Nephron (organoid): ENCODE measurements at regions not wholly inside any gene's neighbourhood (a gene's known extent, or its start where the extent isn't known, plus 50 kb on each side); places are given as distances from the start of the nearest gene placed in this dataset.
"Not testable (repeated sequence)": the region's sequence is repeated elsewhere in the genome, so short reads cannot be mapped to it uniquely, and the experiment has no call there.

Experiments used
- H3K27ac Mint-ChIP-seq, 3 experiments: 2 replicates each; pipeline ENCODE4 v1.8.0; 2020; ENCODE audit warnings: mixed read lengths in 3 of 3, mild to moderate bottlenecking in 2 of 3, moderate library complexity in 1 of 3
- H3K27me3 Mint-ChIP-seq: 2 replicates; pipeline ENCODE4 v1.8.0; 2021; ENCODE audit warnings: low read depth, mild to moderate bottlenecking, moderate library complexity, mixed read lengths
- H3K36me3 Mint-ChIP-seq: 2 replicates; pipeline ENCODE4 v1.8.0; 2020; ENCODE audit warnings: low read depth, mixed read lengths
- H3K4me1 Mint-ChIP-seq: 2 replicates; pipeline ENCODE4 v1.8.0; 2020; ENCODE audit warnings: mixed read lengths
- H3K4me3 Mint-ChIP-seq, 3 experiments: 2 replicates each; pipeline ENCODE4 v1.8.0; 2020; ENCODE audit warnings: mild to moderate bottlenecking in 3 of 3, mixed read lengths in 3 of 3, moderate library complexity in 2 of 3
- H3K9me3 Mint-ChIP-seq: 2 replicates; pipeline ENCODE4 v1.8.0; 2020; ENCODE audit warnings: mixed read lengths
- CTCF ChIP-seq, 3 experiments: fragments of 200-600 bp; sonication (generic); IDR thresholded peaks; one replicate each; pipeline ENCODE4 v1.5.0; 2021; ENCODE audit warnings: antibody characterized with exemption in 3 of 3; ENCODE audit not compliant: unreplicated experiment in 3 of 3

- Mint-ChIP-seq H3K36me3 (no peaks in the 10 kb centered on the region), H3K9me3 (peaks cover 14% of the 10 kb centered on the region), H3K27me3 (no peaks in the 10 kb centered on the region), H3K27ac (no peak overlapping the region), H3K4me3 (no peak overlapping the region), H3K4me1 (no peaks in the 10 kb centered on the region)
- TF ChIP-seq CTCF (IDR thresholded peaks at IDR 0.05; ENCODE audit: unreplicated experiment in 3 of 3) = no peak
Observed at GRCh38 chr12:33614630-33615029, 175.0 kb upstream of the SYT10 start.

- no peaks in the 10 kb centered on the region for H3K27me3 Mint-ChIP-seq
- peaks cover 17% of the 10 kb centered on the region for H3K9me3 Mint-ChIP-seq
- H3K36me3 Mint-ChIP-seq = no peaks in the 10 kb centered on the region
- H3K27ac Mint-ChIP-seq = no peak overlapping the region
- H3K4me3 Mint-ChIP-seq = no peak overlapping the region
- H3K4me1 Mint-ChIP-seq = no peaks in the 10 kb centered on the region
- no peak for TF ChIP-seq CTCF (IDR thresholded peaks at IDR 0.05; ENCODE audit: unreplicated experiment in 3 of 3)
Observed at GRCh38 chr12:33617218-33617617, 177.6 kb upstream of the SYT10 start.

GRCh38 chr12:33628087-33628486, 188.5 kb upstream of the SYT10 start:
- Mint-ChIP-seq H3K36me3 (no peaks in the 10 kb centered on the region), H3K27me3 (no peaks in the 10 kb centered on the region), H3K9me3 (no peaks in the 10 kb centered on the region), H3K27ac (no peak overlapping the region), H3K4me1 (no peaks in the 10 kb centered on the region), H3K4me3 (no peak overlapping the region)
- TF ChIP-seq CTCF (IDR thresholded peaks at IDR 0.05; ENCODE audit: unreplicated experiment in 3 of 3) = no peak

GRCh38 chr12:33634544-33634943, 194.9 kb upstream of the SYT10 start:
- TF ChIP-seq CTCF (IDR thresholded peaks at IDR 0.05; ENCODE audit: unreplicated experiment in 3 of 3) = no peak
- H3K9me3 Mint-ChIP-seq = no peaks in the 10 kb centered on the region
- no peak overlapping the region for H3K4me3 Mint-ChIP-seq
- H3K36me3 Mint-ChIP-seq = no peaks in the 10 kb centered on the region
- H3K27ac Mint-ChIP-seq = no peak overlapping the region
- no peaks in the 10 kb centered on the region for H3K4me1 Mint-ChIP-seq
- H3K27me3 Mint-ChIP-seq = no peaks in the 10 kb centered on the region

- not testable (repeated sequence) for H3K4me3 Mint-ChIP-seq, H3K9me3 Mint-ChIP-seq, H3K27me3 Mint-ChIP-seq, H3K27ac Mint-ChIP-seq, H3K4me1 Mint-ChIP-seq, H3K36me3 Mint-ChIP-seq
Observed at GRCh38 chr12:33636930-33637329, 197.3 kb upstream of the SYT10 start.

- no peak overlapping the region for H3K4me3 Mint-ChIP-seq
- no peak overlapping the region for H3K27ac Mint-ChIP-seq
- H3K36me3 Mint-ChIP-seq = no peaks in the 10 kb centered on the region
- H3K9me3 Mint-ChIP-seq = no peaks in the 10 kb centered on the region
- no peaks in the 10 kb centered on the region for H3K4me1 Mint-ChIP-seq
- no peak for TF ChIP-seq CTCF (IDR thresholded peaks at IDR 0.05; ENCODE audit: unreplicated experiment in 3 of 3)
- no peaks in the 10 kb centered on the region for H3K27me3 Mint-ChIP-seq
Observed at GRCh38 chr12:33639975-33640374, 200.4 kb upstream of the SYT10 start.

- peaks cover 2% of the 10 kb centered on the region for H3K9me3 Mint-ChIP-seq
- TF ChIP-seq CTCF (IDR thresholded peaks at IDR 0.05; ENCODE audit: unreplicated experiment in 3 of 3) = no peak
Observed at GRCh38 chr12:33649992-33650391, 210.4 kb upstream of the SYT10 start.

More at GRCh38 chr12:33649992-33650391, 210.4 kb upstream of the SYT10 start:
- H3K4me1 Mint-ChIP-seq = no peaks in the 10 kb centered on the region
- no peak overlapping the region for H3K27ac Mint-ChIP-seq
- no peak overlapping the region for H3K4me3 Mint-ChIP-seq
- no peaks in the 10 kb centered on the region for H3K36me3 Mint-ChIP-seq
- no peaks in the 10 kb centered on the region for H3K27me3 Mint-ChIP-seq
